Spleen (tissue), 11 donors: ENCODE measurements at regions not wholly inside any gene's neighbourhood (a gene's known extent, or its start where the extent isn't known, plus 50 kb on each side); places are given as distances from the start of the nearest gene placed in this dataset.

Source experiments
- DNase-seq: peaks from one replicate; pipeline ENCODE4 v3.0.0-alpha.2; 2020
- H3K27ac ChIP-seq, 8 donors: fragments of 200-600 bp; sonication (generic) in 7 of 8; 1 replicate in 4 of 8; 2 replicates in 4 of 8; pipeline versions ENCODE4 v1.5.0 to v1.8.0; 2016 to 2021; ENCODE audit warnings: inconsistent platforms in 4 of 8, mild to moderate bottlenecking in 4 of 8, moderate library complexity in 1 of 8
- H3K27me3 ChIP-seq, 7 donors: fragments of 200-600 bp; sonication (generic) in 6 of 7; replicated peaks in 1 of 7; 1 replicate in 4 of 7; 2 replicates in 3 of 7; pipeline versions ENCODE4 v1.5.0 to v1.8.0; 2016 to 2021; ENCODE audit warnings: inconsistent platforms in 3 of 7, mild to moderate bottlenecking in 1 of 7
- H3K36me3 ChIP-seq, 6 donors: fragments of 200-600 bp; sonication (generic) in 5 of 6; 1 replicate in 4 of 6; 2 replicates in 2 of 6; pipeline versions ENCODE4 v1.5.0 to v1.8.0; 2016 to 2021; ENCODE audit warnings: inconsistent platforms in 2 of 6
- H3K4me1 ChIP-seq, 6 donors: fragments of 200-600 bp; sonication (generic) in 5 of 6; 1 replicate in 3 of 6; 2 replicates in 3 of 6; pipeline versions ENCODE4 v1.5.0 to v1.8.0; 2016 to 2021; ENCODE audit warnings: inconsistent platforms in 3 of 6
- H3K4me3 ChIP-seq, 8 donors: fragments of 200-600 bp; sonication (generic) in 7 of 8; 1 replicate in 4 of 8; 2 replicates in 4 of 8; pipeline versions ENCODE4 v1.5.0 to v1.8.0; 2016 to 2021; ENCODE audit warnings: inconsistent platforms in 4 of 8, mild to moderate bottlenecking in 4 of 8, moderate library complexity in 2 of 8
- H3K9me3 ChIP-seq, 8 donors: fragments of 200-600 bp; sonication (generic) in 7 of 8; 1 replicate in 4 of 8; 2 replicates in 4 of 8; pipeline versions ENCODE4 v1.5.0 to v1.8.0; 2016 to 2021; ENCODE audit warnings: inconsistent platforms in 4 of 8
- CTCF ChIP-seq, 11 experiments: fragments of 200-600 bp in 7 of 11; fragments of 450-650 bp in 4 of 11; sonication (generic) in 4 of 11; IDR thresholded peaks in 8 of 11; conservative IDR thresholded peaks in 3 of 11; 1 replicate in 7 of 11; 2 replicates in 4 of 11; pipeline versions ENCODE4 v1.4.0 to v1.8.0; 2016 to 2021; ENCODE audit warnings: antibody characterized with exemption in 11 of 11, inconsistent platforms in 4 of 11, mild to moderate bottlenecking in 1 of 11
- POLR2A ChIP-seq, 3 donors: fragments of 450-650 bp; IDR thresholded peaks; one replicate each; pipeline ENCODE4 v1.5.1; 2017; ENCODE audit warnings: antibody characterized with exemption in 3 of 3, mild to moderate bottlenecking in 1 of 3
- POLR2AphosphoS5 ChIP-seq, 3 donors: sonication (generic); formaldehyde crosslinking; IDR thresholded peaks; one replicate each; pipeline ENCODE4 v1.5.1; 2017; ENCODE audit warnings: antibody characterized with exemption in 3 of 3
- WGBS, 5 donors: extraction: QIAGEN DNeasy Blood & Tissue Kit in 3 of 5; methylation state at CpG; one replicate each; pipeline versions ENCODE4 v1.1.5 to v1.1.7; 2013 to 2018; 5-methylcytosine and 5-hydroxymethylcytosine counted together
- intact Hi-C: fragments of 100-400 bp; cut with DNase I; formaldehyde crosslinking; loops from one replicate; pipeline ENCODE4 v1.15.0; 2023; ENCODE audit warnings: low total_unique reads
- donor health status: healthy with polysubstance abuse.
- donor health status: DM: no; HTN: no; CAD: no; lungs with moderate emphysema.
- donor health status: DM: no; HTN: no; CAD: no.
- donor health status: Bipolar disorder and iron deficiency.
- donor health status: healthy.
- donor health status: DM: no; HTN: no; CAD: no.
- donor health status: DM: yes; HTN: yes; CAD: no.

- Histone ChIP-seq H3K36me3 (no peaks in the 10 kb centered on the region), H3K27ac (no peak overlapping the region), H3K9me3 (no peaks in the 10 kb centered on the region), H3K4me3 (no peak overlapping the region), H3K27me3 (no peaks in the 10 kb centered on the region), H3K4me1 (no peaks in the 10 kb centered on the region)
- intact Hi-C loops, result no loop called here
- 79 to 89% (median 81%) methylated on average over 5 of the region's 5 CpGs for WGBS, 5 donors
- TF ChIP-seq CTCF (IDR thresholded peaks at IDR 0.05 in 8 of 11, conservative IDR thresholded peaks at IDR 0.05 in 3 of 11) (no peak), POLR2AphosphoS5 (IDR thresholded peaks at IDR 0.05) (no peak), POLR2A (IDR thresholded peaks at IDR 0.05) (no peak)
- DNase-seq, result no peak
Measured at GRCh38 chr2:53584986-53585385, 182.6 kb upstream of the CHAC2 start.

GRCh38 chr2:53583583-53583982 is 184.0 kb upstream of the CHAC2 start:
- 77 to 83% (median 79%) methylated on average over 3 of the region's 3 CpGs for WGBS, 5 donors
- intact Hi-C loops, result no loop called here
- no peak for TF ChIP-seq CTCF (IDR thresholded peaks at IDR 0.05 in 8 of 11, conservative IDR thresholded peaks at IDR 0.05 in 3 of 11)
- no peak for TF ChIP-seq POLR2A (IDR thresholded peaks at IDR 0.05)
- no peak for TF ChIP-seq POLR2AphosphoS5 (IDR thresholded peaks at IDR 0.05)

GRCh38 chr2:53582556-53582955 is 185.0 kb upstream of the CHAC2 start:
- no peak for DNase-seq
- H3K27ac ChIP-seq, result no peak overlapping the region
- no peaks in the 10 kb centered on the region for H3K4me1 ChIP-seq
- 39 to 67% (median 64%) methylated on average over 2 of the region's 2 CpGs for WGBS, 5 donors
- no peaks in the 10 kb centered on the region for H3K36me3 ChIP-seq
- no peak for TF ChIP-seq POLR2AphosphoS5 (IDR thresholded peaks at IDR 0.05)
- TF ChIP-seq CTCF (IDR thresholded peaks at IDR 0.05 in 8 of 11, conservative IDR thresholded peaks at IDR 0.05 in 3 of 11), result no peak
- no peak for TF ChIP-seq POLR2A (IDR thresholded peaks at IDR 0.05)
- no peaks in the 10 kb centered on the region for H3K9me3 ChIP-seq
- H3K4me3 ChIP-seq, result no peak overlapping the region
- intact Hi-C loops, result no loop called here
- H3K27me3 ChIP-seq, result no peaks in the 10 kb centered on the region

More at GRCh38 chr2:53583583-53583982, 184.0 kb upstream of the CHAC2 start:
- H3K27me3 ChIP-seq, result no peaks in the 10 kb centered on the region
- DNase-seq, result no peak
- H3K4me3 ChIP-seq, result no peak overlapping the region
- no peaks in the 10 kb centered on the region for H3K9me3 ChIP-seq
- H3K36me3 ChIP-seq, result no peaks in the 10 kb centered on the region
- no peak overlapping the region for H3K27ac ChIP-seq
- no peaks in the 10 kb centered on the region for H3K4me1 ChIP-seq

- H3K4me3 ChIP-seq, result no peak overlapping the region
- H3K9me3 ChIP-seq, result no peaks in the 10 kb centered on the region
- H3K27ac ChIP-seq, result no peak overlapping the region
- H3K27me3 ChIP-seq, result no peaks in the 10 kb centered on the region
- 53 to 77% (median 64%) methylated on average over 3 of the region's 3 CpGs for WGBS, 5 donors
- no peaks in the 10 kb centered on the region for H3K36me3 ChIP-seq
- intact Hi-C loops, result no loop called here
- no peaks in the 10 kb centered on the region for H3K4me1 ChIP-seq
- no peak for TF ChIP-seq CTCF (IDR thresholded peaks at IDR 0.05 in 8 of 11, conservative IDR thresholded peaks at IDR 0.05 in 3 of 11)
- TF ChIP-seq POLR2AphosphoS5 (IDR thresholded peaks at IDR 0.05), result no peak
- TF ChIP-seq POLR2A (IDR thresholded peaks at IDR 0.05), result no peak
- DNase-seq, result no peak
Measured at GRCh38 chr2:53576166-53576565, 191.4 kb upstream of the CHAC2 start.
